ENCODE measurements at regions not wholly inside any gene's neighbourhood (a gene's known extent, or its start where the extent isn't known, plus 50 kb on each side); places are given as distances from the start of the nearest gene placed in this dataset.

DNA sequence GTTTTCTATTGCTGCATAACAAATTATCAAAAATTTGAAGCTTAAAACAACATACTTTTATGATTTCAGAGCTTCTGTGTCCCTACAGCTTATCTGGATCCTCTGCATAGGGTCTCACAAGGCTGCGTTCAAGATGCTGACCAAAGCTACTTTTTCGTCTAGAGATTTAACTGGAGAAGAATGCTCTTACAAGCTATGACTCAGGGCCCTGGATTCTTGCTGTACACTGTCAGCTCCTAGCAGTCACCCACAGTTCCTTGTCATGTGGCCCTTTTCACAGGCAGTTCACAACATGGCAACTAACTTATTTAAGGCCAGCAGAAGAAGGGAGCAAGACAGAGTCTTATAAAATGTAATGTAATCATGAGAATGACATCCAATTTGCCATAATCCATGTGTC, 70.8 kb upstream of the FAM174A start:
- Histone ChIP-seq H3K27me3 (ENCODE audit: control insufficient read depth, insufficient read depth, low read length, poor library complexity, severe bottlenecking) (no peaks in the 10 kb centered on the region), H3K4me3 (ENCODE audit: low read length) (no peak overlapping the region), H3K4me1 (ENCODE audit: control insufficient read depth, insufficient read depth, low read length) (no peaks in the 10 kb centered on the region), H3K36me3 (ENCODE audit: control insufficient read depth, insufficient read depth, low read length) (no peaks in the 10 kb centered on the region), H3K27ac (ENCODE audit: low read depth, low read length) (no peak overlapping the region), H3K9ac (ENCODE audit: extremely low read depth, low read length, poor library complexity, severe bottlenecking) (no peak overlapping the region), H3K9me3 (ENCODE audit: control insufficient read depth, low read length) (peaks cover 6% of the 10 kb centered on the region)
- Mint-ChIP-seq H3K27ac (no peak overlapping the region), H3K4me1 (no peaks in the 10 kb centered on the region), H3K4me3 (no peak overlapping the region), H3K9me3 (peaks cover 4% of the 10 kb centered on the region), H3K36me3 (ENCODE audit: low read depth) (no peaks in the 10 kb centered on the region), H3K27me3 (ENCODE audit: insufficient read depth) (no peaks in the 10 kb centered on the region)
- TF ChIP-seq, protein P1, sequence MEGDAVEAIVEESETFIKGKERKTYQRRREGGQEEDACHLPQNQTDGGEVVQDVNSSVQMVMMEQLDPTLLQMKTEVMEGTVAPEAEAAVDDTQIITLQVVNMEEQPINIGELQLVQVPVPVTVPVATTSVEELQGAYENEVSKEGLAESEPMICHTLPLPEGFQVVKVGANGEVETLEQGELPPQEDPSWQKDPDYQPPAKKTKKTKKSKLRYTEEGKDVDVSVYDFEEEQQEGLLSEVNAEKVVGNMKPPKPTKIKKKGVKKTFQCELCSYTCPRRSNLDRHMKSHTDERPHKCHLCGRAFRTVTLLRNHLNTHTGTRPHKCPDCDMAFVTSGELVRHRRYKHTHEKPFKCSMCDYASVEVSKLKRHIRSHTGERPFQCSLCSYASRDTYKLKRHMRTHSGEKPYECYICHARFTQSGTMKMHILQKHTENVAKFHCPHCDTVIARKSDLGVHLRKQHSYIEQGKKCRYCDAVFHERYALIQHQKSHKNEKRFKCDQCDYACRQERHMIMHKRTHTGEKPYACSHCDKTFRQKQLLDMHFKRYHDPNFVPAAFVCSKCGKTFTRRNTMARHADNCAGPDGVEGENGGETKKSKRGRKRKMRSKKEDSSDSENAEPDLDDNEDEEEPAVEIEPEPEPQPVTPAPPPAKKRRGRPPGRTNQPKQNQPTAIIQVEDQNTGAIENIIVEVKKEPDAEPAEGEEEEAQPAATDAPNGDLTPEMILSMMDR (conservative IDR thresholded peaks at IDR 0.05): no peak
- DNase-seq: no peak
- WGBS, 2 experiments (ENCODE audit: insufficient coverage in 1 of 2, insufficient read length in 1 of 2): 97 to 100% methylated on average over 2 of the region's 2 CpGs

- Mint-ChIP-seq H3K36me3 (ENCODE audit: low read depth) (no peaks in the 10 kb centered on the region), H3K9me3 (no peaks in the 10 kb centered on the region), H3K27me3 (ENCODE audit: insufficient read depth) (no peaks in the 10 kb centered on the region), H3K4me1 (no peaks in the 10 kb centered on the region), H3K4me3 (no peak overlapping the region), H3K27ac (no peak overlapping the region)
- no peak for DNase-seq
- Histone ChIP-seq H3K27me3 (ENCODE audit: control insufficient read depth, insufficient read depth, low read length, poor library complexity, severe bottlenecking) (no peaks in the 10 kb centered on the region), H3K36me3 (ENCODE audit: control insufficient read depth, insufficient read depth, low read length) (no peaks in the 10 kb centered on the region), H3K27ac (ENCODE audit: low read depth, low read length) (no peak overlapping the region), H3K9ac (ENCODE audit: extremely low read depth, low read length, poor library complexity, severe bottlenecking) (no peak overlapping the region), H3K4me3 (ENCODE audit: low read length) (no peak overlapping the region), H3K9me3 (ENCODE audit: control insufficient read depth, low read length) (no peaks in the 10 kb centered on the region), H3K4me1 (ENCODE audit: control insufficient read depth, insufficient read depth, low read length) (no peaks in the 10 kb centered on the region)
- TF ChIP-seq, protein P1 (conservative IDR thresholded peaks at IDR 0.05): no peak
Observed at GRCh38 chr5:100456615-100457014, 78.6 kb upstream of the FAM174A start.

DNA sequence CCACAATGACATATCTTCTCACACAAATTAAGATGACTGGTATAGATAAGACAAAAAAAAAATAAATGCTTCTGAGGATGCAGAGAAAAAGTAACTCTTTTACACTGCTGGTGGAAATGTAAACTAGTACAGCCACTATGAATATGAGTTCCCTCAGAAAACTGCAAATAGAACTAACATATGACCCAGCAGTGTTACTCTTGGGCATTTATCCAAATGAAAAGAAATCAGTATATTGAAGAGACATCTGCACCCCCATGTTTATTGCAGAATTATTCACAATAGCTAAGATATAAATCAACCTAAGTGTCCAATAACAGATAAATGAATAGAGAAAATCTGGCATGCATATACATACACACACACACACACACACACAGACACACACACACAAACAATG, 83.0 kb upstream of the FAM174A start:
- Mint-ChIP-seq H3K9me3 (no peaks in the 10 kb centered on the region), H3K27ac (no peak overlapping the region), H3K4me1 (no peaks in the 10 kb centered on the region), H3K4me3 (no peak overlapping the region), H3K36me3 (ENCODE audit: low read depth) (no peaks in the 10 kb centered on the region), H3K27me3 (ENCODE audit: insufficient read depth) (no peaks in the 10 kb centered on the region)
- Histone ChIP-seq H3K27me3 (ENCODE audit: control insufficient read depth, insufficient read depth, low read length, poor library complexity, severe bottlenecking) (no peaks in the 10 kb centered on the region), H3K9me3 (ENCODE audit: control insufficient read depth, low read length) (no peaks in the 10 kb centered on the region), H3K4me3 (ENCODE audit: low read length) (no peak overlapping the region), H3K36me3 (ENCODE audit: control insufficient read depth, insufficient read depth, low read length) (no peaks in the 10 kb centered on the region), H3K4me1 (ENCODE audit: control insufficient read depth, insufficient read depth, low read length) (no peaks in the 10 kb centered on the region), H3K27ac (ENCODE audit: low read depth, low read length) (no peak overlapping the region), H3K9ac (ENCODE audit: extremely low read depth, low read length, poor library complexity, severe bottlenecking) (no peak overlapping the region)
- DNase-seq: no peak
- TF ChIP-seq, protein P1 (conservative IDR thresholded peaks at IDR 0.05): no peak

All from endodermal cell (in vitro differentiated cells).